Heart left ventricle (tissue), 16 donors: ENCODE measurements at regions not wholly inside any gene's neighbourhood (a gene's known extent, or its start where the extent isn't known, plus 50 kb on each side); places are given as distances from the start of the nearest gene placed in this dataset.

Source experiments
- ATAC-seq, 4 donors: fragments of 200-7000 bp; cut with Tn5 transposase; one replicate each; pipeline ENCODE4 v1.9.1; 2020 to 2022; ENCODE audit warnings: moderate library complexity in 4 of 4, mild to moderate bottlenecking in 3 of 4, moderate number of reproducible peaks in 1 of 4
- DNase-seq, 5 donors: peaks; one replicate each; pipeline ENCODE4 v3.0.0-alpha.2; 2020
- H3K27ac ChIP-seq, 12 donors: fragments of 200-600 bp; sonication (generic) in 4 of 12; one replicate each; pipeline versions ENCODE4 v1.5.0 to v1.8.0; 2016 to 2022; ENCODE audit warnings: mild to moderate bottlenecking in 2 of 12
- H3K27me3 ChIP-seq, 9 donors: fragments of 200-600 bp; sonication (generic) in 2 of 9; one replicate each; pipeline versions ENCODE4 v1.5.1 to v1.8.0; 2016 to 2022; ENCODE audit warnings: mild to moderate bottlenecking in 3 of 9
- H3K36me3 ChIP-seq, 9 donors: fragments of 200-600 bp; sonication (generic) in 2 of 9; one replicate each; pipeline versions ENCODE4 v1.5.0 to v1.8.0; 2018 to 2022; ENCODE audit warnings: mild to moderate bottlenecking in 2 of 9
- H3K4me1 ChIP-seq, 12 donors: fragments of 200-600 bp; sonication (generic) in 4 of 12; one replicate each; pipeline versions ENCODE4 v1.5.0 to v1.8.0; 2016 to 2022; ENCODE audit warnings: mild to moderate bottlenecking in 3 of 12
- H3K4me3 ChIP-seq, 12 donors: fragments of 200-600 bp; sonication (generic) in 4 of 12; one replicate each; pipeline versions ENCODE4 v1.5.0 to v1.8.0; 2017 to 2022; ENCODE audit warnings: mild to moderate bottlenecking in 9 of 12, moderate library complexity in 4 of 12
- H3K9me3 ChIP-seq, 12 donors: fragments of 200-600 bp; sonication (generic) in 4 of 12; one replicate each; pipeline versions ENCODE4 v1.5.0 to v1.8.0; 2016 to 2022; ENCODE audit warnings: mild to moderate bottlenecking in 1 of 12
- POLR2A ChIP-seq, 2 donors: fragments of 450-650 bp; IDR thresholded peaks; one replicate each; pipeline ENCODE4 v1.6.1; 2017; ENCODE audit warnings: antibody characterized with exemption in 2 of 2, mild to moderate bottlenecking in 2 of 2, moderate library complexity in 2 of 2
- WGBS, 4 donors: extraction: QIAGEN DNeasy Blood & Tissue Kit in 2 of 4; methylation state at CpG; one replicate each; pipeline versions ENCODE4 v1.1.5 to v1.1.7; 2013 to 2018; 5-methylcytosine and 5-hydroxymethylcytosine counted together
- intact Hi-C, 10 donors: fragments of 100-400 bp; cut with DNase I; formaldehyde crosslinking; loops; one replicate each; pipeline versions ENCODE4 v1.11.1 to v1.14.2; 2022
- TF ChIP-seq, protein P1 (sequence below), 12 donors: fragments of 200-600 bp; sonication (generic) in 4 of 12; IDR thresholded peaks; one replicate each; pipeline versions ENCODE4 v1.5.0 to v1.8.0; 2018 to 2022; ENCODE audit warnings: antibody characterized with exemption in 12 of 12, mild to moderate bottlenecking in 5 of 12
- donor health status: ischemic (EF 13 %, LVEDD 7.1; RV severe dilation, severe dysfunction).
- donor health status: healthy with polysubstance abuse.
- donor health status: DM: no; HTN: yes; CAD: no.
- donor health status: DM: no; HTN: no; CAD: no.
- donor health status: ischemic (EF 25% LVEDD 6.9; RV normal size, moderate dysfunction).
- donor health status: ischemic (EF 25% LVEDD 5.7; RV mildly dilated, moderate dysfunction).
- donor health status: healthy.
- donor health status: DM: yes; HTN: yes; CAD: no.
- donor health status: ischemic (EF 35%, LVEDD 5.7; RV mildly dilated, moderate dysfunction).
- donor health status: nonischemic (EF 11% LVEDD 7.7; RV severe dilation, severe dysfunction).
- donor health status: DM: yes; HTN: yes; CAD: no.
- donor health status: PGD.
- donor health status: ischemic (EF 29% LVEDD 5.4; RV normal size, mild dysfunction).
- donor health status: nonischemic (EF 23%, LVEDD 6.1; RV moderate dilation, normal function).

DNA sequence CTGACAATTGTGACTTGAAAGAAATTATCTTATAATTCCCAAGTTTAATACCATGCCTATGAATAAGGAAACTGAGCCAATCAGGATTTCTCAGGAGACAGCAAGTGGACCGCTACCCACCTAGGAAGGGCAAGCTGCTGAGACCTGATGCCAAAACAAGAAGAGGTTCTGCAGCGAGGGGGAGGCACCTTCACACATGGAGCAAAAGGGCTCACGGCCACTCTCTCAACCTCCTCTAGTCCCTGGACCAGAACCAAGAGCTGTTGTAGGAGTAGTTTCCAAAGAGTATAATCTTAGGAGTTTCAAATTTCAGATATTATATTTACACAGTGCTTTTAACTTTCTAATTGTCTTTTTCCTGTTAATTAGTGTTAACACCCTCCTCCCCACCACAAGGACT lies 154.7 kb upstream of the ETAA1 start:
- no peak overlapping the region for H3K4me3 ChIP-seq
- ATAC-seq (no peak), DNase-seq (no peak)
- H3K4me1 ChIP-seq, result no peaks in the 10 kb centered on the region
- H3K9me3 ChIP-seq, result no peaks in the 10 kb centered on the region
- H3K27ac ChIP-seq, result no peak overlapping the region
- 77 to 89% (median 82%) methylated on average over 3 of the region's 3 CpGs for WGBS, 4 donors
- intact Hi-C loops, result no loop called here
- H3K36me3 ChIP-seq, result no peaks in the 10 kb centered on the region
- H3K27me3 ChIP-seq, result no peaks in the 10 kb centered on the region
- no peak for TF ChIP-seq POLR2A (IDR thresholded peaks at IDR 0.05)
- TF ChIP-seq, protein P1, sequence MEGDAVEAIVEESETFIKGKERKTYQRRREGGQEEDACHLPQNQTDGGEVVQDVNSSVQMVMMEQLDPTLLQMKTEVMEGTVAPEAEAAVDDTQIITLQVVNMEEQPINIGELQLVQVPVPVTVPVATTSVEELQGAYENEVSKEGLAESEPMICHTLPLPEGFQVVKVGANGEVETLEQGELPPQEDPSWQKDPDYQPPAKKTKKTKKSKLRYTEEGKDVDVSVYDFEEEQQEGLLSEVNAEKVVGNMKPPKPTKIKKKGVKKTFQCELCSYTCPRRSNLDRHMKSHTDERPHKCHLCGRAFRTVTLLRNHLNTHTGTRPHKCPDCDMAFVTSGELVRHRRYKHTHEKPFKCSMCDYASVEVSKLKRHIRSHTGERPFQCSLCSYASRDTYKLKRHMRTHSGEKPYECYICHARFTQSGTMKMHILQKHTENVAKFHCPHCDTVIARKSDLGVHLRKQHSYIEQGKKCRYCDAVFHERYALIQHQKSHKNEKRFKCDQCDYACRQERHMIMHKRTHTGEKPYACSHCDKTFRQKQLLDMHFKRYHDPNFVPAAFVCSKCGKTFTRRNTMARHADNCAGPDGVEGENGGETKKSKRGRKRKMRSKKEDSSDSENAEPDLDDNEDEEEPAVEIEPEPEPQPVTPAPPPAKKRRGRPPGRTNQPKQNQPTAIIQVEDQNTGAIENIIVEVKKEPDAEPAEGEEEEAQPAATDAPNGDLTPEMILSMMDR (IDR thresholded peaks at IDR 0.05), result no peak

DNA sequence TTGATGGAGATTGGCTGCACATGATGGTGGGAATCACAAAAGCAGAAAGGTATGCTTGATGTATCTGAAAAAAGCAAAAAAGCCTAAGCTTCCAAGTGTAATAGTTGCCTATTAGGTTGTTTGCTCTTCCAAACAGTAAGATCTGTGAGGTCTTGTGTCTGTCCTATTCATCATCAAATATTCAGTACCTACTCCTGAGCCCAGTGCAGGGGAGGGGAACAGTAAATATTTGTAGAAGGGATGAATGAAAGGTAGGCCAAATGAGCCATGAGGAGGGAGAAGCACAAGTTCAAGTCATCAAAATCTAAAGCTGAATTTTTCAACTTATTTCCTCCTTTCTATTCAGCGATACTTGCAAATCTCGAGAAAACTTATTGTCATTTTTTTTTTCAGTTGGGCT lies 153.2 kb upstream of the ETAA1 start:
- TF ChIP-seq POLR2A (IDR thresholded peaks at IDR 0.05), result no peak
- TF ChIP-seq, protein P1 (IDR thresholded peaks at IDR 0.05), result no peak
- DNase-seq (no peak), ATAC-seq (no peak)
- Histone ChIP-seq H3K27me3 (no peaks in the 10 kb centered on the region), H3K4me1 (no peaks in the 10 kb centered on the region), H3K9me3 (no peaks in the 10 kb centered on the region), H3K4me3 (no peak overlapping the region), H3K27ac (no peak overlapping the region), H3K36me3 (no peaks in the 10 kb centered on the region)
- 81 to 90% (median 86%) methylated on average over 2 of the region's 2 CpGs for WGBS, 4 donors
- intact Hi-C loops, result no loop called here

DNA sequence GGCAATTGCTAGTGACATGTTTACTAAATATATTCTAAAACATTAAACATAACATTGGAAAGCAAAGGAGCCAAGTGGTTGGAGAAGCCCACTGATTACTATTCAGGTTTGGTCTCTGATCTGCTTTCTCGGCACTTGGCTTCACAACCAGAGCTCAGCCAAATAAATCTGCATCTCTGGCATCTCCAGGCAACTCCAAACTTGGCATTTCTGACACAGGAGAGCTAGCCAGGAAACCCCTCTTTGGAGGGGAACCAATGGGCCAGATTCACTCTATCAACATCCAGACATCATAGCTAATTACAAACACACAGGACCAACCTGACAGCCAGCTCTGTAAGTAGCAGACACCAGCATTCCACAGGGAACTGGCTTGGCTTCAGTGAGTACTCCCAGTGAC lies 150.3 kb upstream of the ETAA1 start:
- Histone ChIP-seq H3K4me3 (no peak overlapping the region), H3K4me1 (no peaks in the 10 kb centered on the region), H3K27ac (no peak overlapping the region), H3K27me3 (no peaks in the 10 kb centered on the region), H3K36me3 (no peaks in the 10 kb centered on the region), H3K9me3 (no peaks in the 10 kb centered on the region)
- intact Hi-C loops, result no loop called here
- 72 to 80% (median 78%) methylated on average over 1 of the region's 1 CpG for WGBS, 4 donors
- no peak for DNase-seq
- no peak for TF ChIP-seq POLR2A (IDR thresholded peaks at IDR 0.05)
- TF ChIP-seq, protein P1 (IDR thresholded peaks at IDR 0.05), result no peak
- ATAC-seq, result no peak

DNA sequence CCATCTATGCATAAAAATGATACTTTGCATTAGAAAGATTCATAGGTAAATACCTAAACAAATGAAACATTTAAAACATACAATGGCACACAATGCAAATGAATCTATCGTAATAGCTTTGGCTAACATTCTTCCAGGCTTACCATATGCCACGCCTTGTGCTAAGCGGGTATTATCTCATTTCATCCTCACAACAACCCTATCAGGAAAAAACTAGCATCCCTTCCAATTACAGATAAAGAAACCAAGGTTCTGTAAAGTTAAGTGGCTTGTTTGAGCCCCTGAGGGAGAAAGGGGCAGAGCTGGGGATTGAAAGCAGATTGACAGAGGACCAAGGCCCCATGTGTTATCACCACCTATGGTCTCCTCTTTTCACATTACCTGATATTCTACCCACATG lies 145.4 kb upstream of the ETAA1 start:
- intact Hi-C loops, result no loop called here
- 72 to 83% (median 77%) methylated on average over 3 of the region's 3 CpGs for WGBS, 4 donors
- Histone ChIP-seq H3K4me3 (no peak overlapping the region), H3K36me3 (no peaks in the 10 kb centered on the region), H3K27ac (no peak overlapping the region), H3K4me1 (no peaks in the 10 kb centered on the region), H3K9me3 (no peaks in the 10 kb centered on the region), H3K27me3 (no peaks in the 10 kb centered on the region)
- TF ChIP-seq POLR2A (IDR thresholded peaks at IDR 0.05), result no peak
- no peak for DNase-seq
- ATAC-seq, result no peak

DNA sequence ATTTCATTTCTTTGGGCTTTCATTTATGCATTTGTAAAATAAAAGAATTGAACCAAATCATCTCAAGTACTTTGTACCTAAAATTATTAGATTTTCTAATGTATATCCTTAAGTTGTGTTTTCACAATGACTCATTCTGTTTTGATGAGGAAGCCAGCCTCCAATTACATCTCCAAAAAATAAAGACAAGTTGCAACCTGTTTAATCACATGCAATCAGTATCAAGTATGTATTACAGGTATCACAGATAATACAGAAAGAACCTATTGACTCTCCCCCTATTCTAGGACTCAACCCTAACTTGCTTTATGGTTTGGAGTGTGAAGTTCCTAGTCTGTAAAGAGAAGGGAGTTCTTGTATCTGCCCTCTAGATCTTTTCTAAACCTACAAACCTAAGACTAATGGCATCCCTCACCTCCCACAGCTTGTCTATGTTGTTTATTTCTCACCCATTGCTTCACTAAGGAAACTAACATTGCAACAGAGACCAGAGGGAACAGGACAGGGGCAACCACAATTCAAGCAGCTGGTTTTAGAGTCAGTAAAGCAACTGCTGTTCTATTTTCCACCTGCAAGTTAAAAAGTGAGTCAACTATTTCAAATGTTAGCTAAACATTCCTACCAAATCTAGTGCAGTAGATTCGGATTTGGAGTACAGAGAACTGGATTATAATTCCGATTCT lies 141.1 kb upstream of the ETAA1 start:
- no peak overlapping the region for H3K4me3 ChIP-seq
- no peak for DNase-seq
- peaks cover 0 to 10% (median 0%) of the 10 kb centered on the region in 12 donors for H3K4me1 ChIP-seq
- TF ChIP-seq POLR2A (IDR thresholded peaks at IDR 0.05), result no peak
- TF ChIP-seq, protein P1 (IDR thresholded peaks at IDR 0.05), result no peak
- no peaks in the 10 kb centered on the region for H3K27me3 ChIP-seq
- no peaks in the 10 kb centered on the region for H3K9me3 ChIP-seq
- intact Hi-C loops, result no loop called here
- no peak for ATAC-seq
- WGBS, 4 donors, result 84 to 91% (median 88%) methylated on average over 2 of the region's 2 CpGs
- H3K36me3 ChIP-seq, result no peaks in the 10 kb centered on the region
- H3K27ac ChIP-seq, result no peak overlapping the region
